ENCODE measurements at regions not wholly inside any gene's neighbourhood (a gene's known extent, or its start where the extent isn't known, plus 50 kb on each side); places are given as distances from the start of the nearest gene placed in this dataset.
"Not testable (repeated sequence)": the region's sequence is repeated elsewhere in the genome, so short reads cannot be mapped to it uniquely, and the experiment has no call there.

DNA sequence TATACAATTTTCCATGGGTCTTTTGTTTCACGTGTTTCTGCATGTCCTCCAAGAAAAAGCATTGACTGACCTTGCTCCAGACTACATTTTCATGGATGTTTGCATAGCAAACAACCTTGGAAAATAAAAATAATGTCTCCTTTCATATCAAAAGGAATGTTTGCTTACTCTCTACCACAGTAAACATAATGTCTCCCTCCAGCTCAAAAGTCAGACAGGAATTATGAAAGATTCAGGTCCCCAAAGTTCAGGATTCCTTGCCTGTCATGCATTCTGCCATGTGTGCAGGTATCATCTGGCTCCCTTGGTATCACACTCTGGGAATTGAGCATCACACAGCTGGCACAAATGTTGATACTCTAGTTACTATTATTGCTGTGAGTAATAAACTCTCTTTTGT, 103.1 kb upstream of the ZC3H15 start:
- H3K4me3 ChIP-seq (ENCODE audit: low read length) = no peak overlapping the region
- DNase-seq (ENCODE audit: low read depth) = no peak
- TF ChIP-seq CTCF (conservative IDR thresholded peaks at IDR 0.05; ENCODE audit: low read length) = no peak

GRCh38 chr2:186384226-186384625, 101.8 kb upstream of the ZC3H15 start:
- DNase-seq (ENCODE audit: low read depth) = no peak
- H3K4me3 ChIP-seq (ENCODE audit: low read length) = no peak overlapping the region
- TF ChIP-seq CTCF (conservative IDR thresholded peaks at IDR 0.05; ENCODE audit: low read length) = no peak

- H3K4me3 ChIP-seq (ENCODE audit: low read length); DNase-seq (ENCODE audit: low read depth): not testable (repeated sequence)
Measured at GRCh38 chr2:186385638-186386201, 100.3 kb upstream of the ZC3H15 start.

DNA sequence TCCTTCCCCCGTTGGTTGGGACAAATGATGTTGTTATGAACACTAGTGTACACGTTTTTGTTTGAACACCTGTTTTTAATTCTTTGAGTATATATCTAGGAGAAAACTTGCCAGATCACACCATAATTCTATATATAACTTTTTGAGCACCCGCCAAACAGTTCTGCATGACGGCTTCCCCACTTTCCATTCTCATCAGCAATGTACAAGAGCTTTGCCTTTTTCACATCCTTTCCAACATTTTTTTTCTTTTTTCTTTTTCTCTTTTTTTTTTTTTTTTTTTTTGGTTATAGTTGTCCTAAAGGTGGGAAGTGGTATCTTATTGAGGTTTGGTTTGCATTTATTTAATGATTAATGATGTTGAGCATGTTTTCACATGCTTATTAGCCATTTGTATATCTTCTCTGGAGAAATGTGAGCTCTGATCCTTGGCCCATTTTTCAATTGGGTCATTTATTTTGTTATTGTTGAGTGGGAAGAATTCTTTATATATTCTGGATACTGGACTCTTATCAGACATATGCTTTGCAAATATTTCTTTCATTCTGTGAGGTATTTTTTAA, 86.9 kb upstream of the ZC3H15 start:
- no peak overlapping the region for H3K4me3 ChIP-seq (ENCODE audit: low read length)
- TF ChIP-seq CTCF (conservative IDR thresholded peaks at IDR 0.05; ENCODE audit: low read length) = no peak
- DNase-seq (ENCODE audit: low read depth) = no peak

- no peak for TF ChIP-seq CTCF (conservative IDR thresholded peaks at IDR 0.05; ENCODE audit: low read length)
- H3K4me3 ChIP-seq (ENCODE audit: low read length) = no peak overlapping the region
- DNase-seq (ENCODE audit: low read depth) = no peak
Measured at GRCh38 chr2:186405842-186406241, 80.2 kb upstream of the ZC3H15 start.

DNA sequence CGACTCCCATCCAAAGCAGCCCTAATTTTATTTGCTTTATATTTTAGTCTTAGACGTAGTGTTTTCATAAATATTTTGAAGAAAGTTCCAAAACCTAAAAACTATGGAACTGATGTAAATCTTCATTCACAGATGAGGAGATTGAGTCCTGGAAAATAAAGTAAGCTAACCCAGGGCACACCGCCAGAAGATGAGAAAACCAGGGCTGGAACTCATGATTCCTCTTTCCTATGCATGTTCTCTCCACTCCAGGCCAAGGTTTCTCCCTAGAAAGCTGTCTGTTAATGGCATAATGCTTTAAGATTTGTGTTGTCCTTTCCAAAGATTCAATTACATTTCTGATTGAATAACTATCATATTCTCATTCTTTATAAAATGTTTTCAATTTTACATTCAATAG, 78.4 kb upstream of the ZC3H15 start:
- TF ChIP-seq CTCF (conservative IDR thresholded peaks at IDR 0.05; ENCODE audit: low read length) = no peak
- no peak overlapping the region for H3K4me3 ChIP-seq (ENCODE audit: low read length)
- no peak for DNase-seq (ENCODE audit: low read depth)

DNA sequence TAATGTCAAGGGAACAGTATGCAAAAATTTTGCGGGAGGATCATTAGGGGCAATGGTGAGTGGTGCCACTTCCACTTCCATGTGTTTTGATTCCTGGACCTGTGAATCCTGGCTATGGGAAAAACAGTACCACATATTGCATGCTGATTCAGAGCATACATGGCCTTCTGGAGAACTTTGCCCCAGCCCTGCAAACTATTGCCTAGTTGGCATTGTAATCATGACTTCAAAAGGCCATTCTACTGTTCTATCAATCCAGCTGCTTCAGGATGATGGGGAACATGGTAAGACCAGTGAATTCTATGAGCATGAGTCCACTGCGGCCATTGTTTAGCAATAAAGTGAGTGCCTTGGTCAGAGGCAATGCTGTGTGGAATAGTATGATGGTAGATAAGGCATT, 75.3 kb upstream of the ZC3H15 start:
- no peak for DNase-seq (ENCODE audit: low read depth)
- no peak for TF ChIP-seq CTCF (conservative IDR thresholded peaks at IDR 0.05; ENCODE audit: low read length)
- H3K4me3 ChIP-seq (ENCODE audit: low read length) = no peak overlapping the region
